ENCODE measurements at regions not wholly inside any gene's neighbourhood (a gene's known extent, or its start where the extent isn't known, plus 50 kb on each side); places are given as distances from the start of the nearest gene placed in this dataset.

DNA sequence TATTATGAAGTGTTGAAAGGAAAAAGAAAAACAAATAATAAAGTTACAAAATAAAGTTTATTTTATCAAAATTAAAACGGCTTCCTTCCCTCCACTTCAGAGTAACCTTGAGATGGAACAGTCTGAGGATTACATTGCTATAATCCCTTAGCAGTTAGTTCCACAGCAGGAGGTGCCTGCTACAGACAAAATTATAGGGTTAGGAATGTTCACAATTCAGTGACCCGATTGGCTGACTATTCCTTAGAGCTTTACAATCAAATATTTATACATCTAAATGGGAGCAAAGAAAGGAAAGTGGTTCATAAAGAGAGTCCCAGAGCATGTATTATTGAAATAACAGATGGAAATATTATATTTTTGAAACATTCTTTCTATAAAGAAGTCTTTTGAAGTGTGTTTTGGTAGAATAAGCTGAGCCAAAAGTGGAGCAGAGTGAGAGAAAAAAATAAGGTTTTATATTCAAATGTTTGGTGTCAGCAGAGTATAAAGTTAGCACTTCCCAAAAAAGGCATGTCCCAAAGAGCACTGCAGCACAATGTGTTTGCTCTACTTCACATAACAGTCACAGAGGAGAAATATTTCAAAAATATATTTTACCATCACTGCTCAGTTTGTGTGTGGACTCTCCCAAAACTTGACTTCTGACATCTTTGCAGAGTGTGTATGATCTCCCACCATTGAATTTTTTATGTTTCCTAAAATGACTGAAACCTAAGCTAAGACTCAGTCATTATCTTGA lies 71.4 kb upstream of the GORAB start:
- intact Hi-C loops (cut with DNase I): no loop called here
- Histone ChIP-seq H3K4me1 (no peaks in the 10 kb centered on the region), H3K27me3 (no peaks in the 10 kb centered on the region), H3K4me3 (no peak overlapping the region), H3K36me3 (no peaks in the 10 kb centered on the region), H3K9me3 (no peaks in the 10 kb centered on the region), H3K27ac (no peak overlapping the region)
- ATAC-seq (no peak), DNase-seq (no peak)
- no peak for TF ChIP-seq POLR2A (IDR thresholded peaks at IDR 0.05)
- TF ChIP-seq, protein P1, sequence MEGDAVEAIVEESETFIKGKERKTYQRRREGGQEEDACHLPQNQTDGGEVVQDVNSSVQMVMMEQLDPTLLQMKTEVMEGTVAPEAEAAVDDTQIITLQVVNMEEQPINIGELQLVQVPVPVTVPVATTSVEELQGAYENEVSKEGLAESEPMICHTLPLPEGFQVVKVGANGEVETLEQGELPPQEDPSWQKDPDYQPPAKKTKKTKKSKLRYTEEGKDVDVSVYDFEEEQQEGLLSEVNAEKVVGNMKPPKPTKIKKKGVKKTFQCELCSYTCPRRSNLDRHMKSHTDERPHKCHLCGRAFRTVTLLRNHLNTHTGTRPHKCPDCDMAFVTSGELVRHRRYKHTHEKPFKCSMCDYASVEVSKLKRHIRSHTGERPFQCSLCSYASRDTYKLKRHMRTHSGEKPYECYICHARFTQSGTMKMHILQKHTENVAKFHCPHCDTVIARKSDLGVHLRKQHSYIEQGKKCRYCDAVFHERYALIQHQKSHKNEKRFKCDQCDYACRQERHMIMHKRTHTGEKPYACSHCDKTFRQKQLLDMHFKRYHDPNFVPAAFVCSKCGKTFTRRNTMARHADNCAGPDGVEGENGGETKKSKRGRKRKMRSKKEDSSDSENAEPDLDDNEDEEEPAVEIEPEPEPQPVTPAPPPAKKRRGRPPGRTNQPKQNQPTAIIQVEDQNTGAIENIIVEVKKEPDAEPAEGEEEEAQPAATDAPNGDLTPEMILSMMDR (IDR thresholded peaks at IDR 0.05): no peak
- WGBS (ENCODE audit: insufficient coverage, low coverage, low lambda C conversion rate, missing lambda C conversion rate): 42% methylated on average over 2 of the region's 2 CpGs

DNA sequence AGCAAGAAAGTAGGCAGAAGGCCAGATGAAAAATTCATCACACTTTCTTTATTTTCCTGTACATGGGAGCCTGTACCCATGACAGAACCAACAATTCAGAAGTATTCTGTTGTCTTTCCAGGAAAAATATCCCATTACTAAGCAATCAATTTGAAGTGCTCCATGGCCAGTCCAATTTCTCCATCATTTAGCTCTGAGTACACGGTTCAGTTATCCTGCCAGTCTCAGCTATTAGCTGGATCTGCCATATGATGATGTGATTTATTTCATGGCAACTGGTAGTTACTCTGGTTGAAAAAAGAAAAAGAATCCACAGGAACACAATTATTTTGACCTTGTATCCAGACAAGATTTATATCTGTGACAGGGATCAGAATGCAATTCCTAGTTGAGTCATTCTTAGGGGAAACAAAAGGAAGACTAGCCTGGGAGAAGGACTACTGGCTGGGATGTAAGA lies 70.6 kb upstream of the GORAB start:
- Histone ChIP-seq H3K27me3 (no peaks in the 10 kb centered on the region), H3K9me3 (no peaks in the 10 kb centered on the region), H3K4me3 (no peak overlapping the region), H3K27ac (no peak overlapping the region), H3K4me1 (no peaks in the 10 kb centered on the region), H3K36me3 (no peaks in the 10 kb centered on the region)
- TF ChIP-seq, protein P1 (IDR thresholded peaks at IDR 0.05): no peak
- no peak for TF ChIP-seq POLR2A (IDR thresholded peaks at IDR 0.05)
- intact Hi-C loops (cut with DNase I): no loop called here
- DNase-seq (no peak), ATAC-seq (no peak)
- 53% methylated on average over 1 of the region's 1 CpG for WGBS (ENCODE audit: insufficient coverage, low coverage, low lambda C conversion rate, missing lambda C conversion rate)

DNA sequence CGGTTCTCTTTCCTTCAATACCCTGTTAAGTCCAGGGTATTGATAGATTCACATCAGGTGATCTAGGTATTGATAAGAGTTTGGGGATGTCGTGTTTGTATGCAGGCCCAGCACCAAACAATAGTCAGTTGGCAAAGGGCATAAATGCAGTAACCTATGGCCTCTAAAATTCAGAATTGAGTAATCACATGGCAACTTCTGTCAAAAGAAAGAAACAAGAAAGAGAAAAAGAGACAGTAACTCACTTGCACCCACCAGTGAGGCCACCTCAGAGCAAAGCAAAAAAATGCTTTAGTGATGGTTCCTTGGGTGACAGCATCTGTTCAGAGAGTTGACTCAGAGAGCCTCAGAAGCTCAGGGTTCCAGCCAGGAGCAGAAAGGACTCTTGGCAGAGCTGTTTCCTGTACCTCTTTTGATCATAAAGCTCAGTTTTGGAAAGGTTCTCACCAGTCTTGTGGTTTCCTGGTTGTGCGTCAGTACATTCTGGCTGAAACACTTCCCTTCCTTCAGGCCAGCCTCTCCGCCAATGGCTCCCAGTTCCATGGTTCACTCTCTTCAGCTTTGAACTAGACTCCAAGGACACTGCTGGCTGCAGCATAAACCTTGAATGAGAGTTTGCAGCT lies 70.1 kb upstream of the GORAB start:
- ATAC-seq (no peak), DNase-seq (no peak)
- intact Hi-C loops (cut with DNase I): no loop called here
- Histone ChIP-seq H3K27me3 (no peaks in the 10 kb centered on the region), H3K4me1 (no peaks in the 10 kb centered on the region), H3K27ac (no peak overlapping the region), H3K9me3 (no peaks in the 10 kb centered on the region), H3K36me3 (no peaks in the 10 kb centered on the region), H3K4me3 (no peak overlapping the region)
- TF ChIP-seq, protein P1 (IDR thresholded peaks at IDR 0.05): no peak
- TF ChIP-seq POLR2A (IDR thresholded peaks at IDR 0.05): no peak
- 51% methylated on average over 4 of the region's 4 CpGs for WGBS (ENCODE audit: insufficient coverage, low coverage, low lambda C conversion rate, missing lambda C conversion rate)

DNA sequence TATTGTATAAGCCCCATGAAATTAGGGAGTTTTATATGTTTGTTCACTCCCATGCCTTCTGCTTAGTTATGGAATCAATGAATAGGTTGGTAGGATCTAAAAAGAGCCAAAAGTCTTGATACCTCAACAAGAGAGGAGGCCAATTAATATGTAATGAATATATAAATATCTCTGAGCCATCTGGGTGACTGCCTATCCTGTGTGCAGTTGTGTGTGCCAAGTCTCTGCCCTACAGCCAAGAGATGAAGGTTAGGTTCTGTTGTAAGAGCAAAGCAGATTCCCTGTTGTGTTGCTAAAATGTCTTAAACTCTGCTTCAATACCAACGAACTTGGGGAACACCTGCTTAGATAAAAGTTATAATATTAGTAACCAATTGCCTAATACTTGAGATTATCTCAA lies 61.8 kb upstream of the GORAB start:
- DNase-seq: no peak
- H3K27me3 ChIP-seq: no peaks in the 10 kb centered on the region
- no peak for TF ChIP-seq POLR2A (IDR thresholded peaks at IDR 0.05)
- TF ChIP-seq, protein P1 (IDR thresholded peaks at IDR 0.05): no peak
- no peak for ATAC-seq
- no peaks in the 10 kb centered on the region for H3K4me1 ChIP-seq
- 36% methylated on average over 1 of the region's 1 CpG for WGBS (ENCODE audit: insufficient coverage, low coverage, low lambda C conversion rate, missing lambda C conversion rate)
- H3K27ac ChIP-seq: no peak overlapping the region
- no peaks in the 10 kb centered on the region for H3K36me3 ChIP-seq
- H3K9me3 ChIP-seq: no peaks in the 10 kb centered on the region
- intact Hi-C loops (cut with DNase I): no loop called here
- H3K4me3 ChIP-seq: no peak overlapping the region

Measured in right lobe of liver (tissue), 6 donors.